Psoas muscle (tissue), 7 donors: ENCODE measurements at regions not wholly inside any gene's neighbourhood (a gene's known extent, or its start where the extent isn't known, plus 50 kb on each side); places are given as distances from the start of the nearest gene placed in this dataset.
"Not testable (repeated sequence)": the region's sequence is repeated elsewhere in the genome, so short reads cannot be mapped to it uniquely, and the experiment has no call there.

ENCODE experiments used
- ATAC-seq, 4 donors: fragments of 200-7000 bp; cut with Tn5 transposase; one replicate each; pipeline ENCODE4 v1.9.1; 2020; ENCODE audit warnings: moderate library complexity in 3 of 4, mild to moderate bottlenecking in 2 of 4
- DNase-seq, 2 donors: peaks; one replicate each; pipeline ENCODE4 v3.0.0-alpha.2; 2020
- H3K27ac ChIP-seq: fragments of 200-600 bp; one replicate; pipeline ENCODE4 v1.8.0; 2022
- H3K27me3 ChIP-seq, 3 donors: fragments of 200-600 bp in 1 of 3; one replicate each; pipeline versions ENCODE4 v1.6.1 to v1.8.0; 2013 to 2022; ENCODE audit warnings: low read length in 2 of 3, mild to moderate bottlenecking in 2 of 3, moderate library complexity in 1 of 3; ENCODE audit not compliant: insufficient read depth in 3 of 3
- H3K36me3 ChIP-seq, 2 donors: fragments of 200-600 bp in 1 of 2; one replicate each; pipeline versions ENCODE4 v1.6.1 to v1.8.0; 2013 to 2022; ENCODE audit warnings: low read depth in 1 of 2, mild to moderate bottlenecking in 1 of 2, moderate library complexity in 1 of 2; ENCODE audit not compliant: insufficient read depth in 1 of 2
- H3K4me1 ChIP-seq: fragments of 200-600 bp; one replicate; pipeline ENCODE4 v1.8.0; 2022
- H3K4me3 ChIP-seq: fragments of 200-600 bp; one replicate; pipeline ENCODE4 v1.8.0; 2022; ENCODE audit warnings: mild to moderate bottlenecking
- H3K9me3 ChIP-seq: fragments of 200-600 bp; one replicate; pipeline ENCODE4 v1.8.0; 2022
- WGBS, 3 donors: extraction: QIAGEN DNeasy Blood & Tissue Kit; methylation state at CpG; one replicate each; pipeline versions ENCODE4 v1.1.6 to v1.1.7; 2013; 5-methylcytosine and 5-hydroxymethylcytosine counted together
- intact Hi-C, 2 donors: fragments of 100-400 bp; cut with DNase I; formaldehyde crosslinking; loops; one replicate each; pipeline versions ENCODE4 v1.11.0 to v1.14.2; 2022
- donor health status: healthy with polysubstance abuse.
- donor health status: DM: no; HTN: no; CAD: no; lungs with moderate emphysema.
- donor health status: Bipolar disorder and iron deficiency.
- donor health status: healthy.
- donor health status: DM: yes; HTN: yes; CAD: no.
- donor health status: DM: no; HTN: no; CAD: no.
- donor health status: DM: yes; HTN: yes; CAD: no.

- H3K4me3 ChIP-seq, H3K36me3 ChIP-seq, ATAC-seq, intact Hi-C loops, H3K27ac ChIP-seq, H3K27me3 ChIP-seq, H3K9me3 ChIP-seq, H3K4me1 ChIP-seq: not testable (repeated sequence)
- DNase-seq: peak in 1 of 2 donors; percentile 64
- 40 to 50% (median 48%) methylated on average over 5 to 7 of the region's 10 CpGs for WGBS, 3 donors
These were observed 274.8 kb downstream of the BCL2L11 start for GRCh38 chr2:111395350-111396128.

DNA sequence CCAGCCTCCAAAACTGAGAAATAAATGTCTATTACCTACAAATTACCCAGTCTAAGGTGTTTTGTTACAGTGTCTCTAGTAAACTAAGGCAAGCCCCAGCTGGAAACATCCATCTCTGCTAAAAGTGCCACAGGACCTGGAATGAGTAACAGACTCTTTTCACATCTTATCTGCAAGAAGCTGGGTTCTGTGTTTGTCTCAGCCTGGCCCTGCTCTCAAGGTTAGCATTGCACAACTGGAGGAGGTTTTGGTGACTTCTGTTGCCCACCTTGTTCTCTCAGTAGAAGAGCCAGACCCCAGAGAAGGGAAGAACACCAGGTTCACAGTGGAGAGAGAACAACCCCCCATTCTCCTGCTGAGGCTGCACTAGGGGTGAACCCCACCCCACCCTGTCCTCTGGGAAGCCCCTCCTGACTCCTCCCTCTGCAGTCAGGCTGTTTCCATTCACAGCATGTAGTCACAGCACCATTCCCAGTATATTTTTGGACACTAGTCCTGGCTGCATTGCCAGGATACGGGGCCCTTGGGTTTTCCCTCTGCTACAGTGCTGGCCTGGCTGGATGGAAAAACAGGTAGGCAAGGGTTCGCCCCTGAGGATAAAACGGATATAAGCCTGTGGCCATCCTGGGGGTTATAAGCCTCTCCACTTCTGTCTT, 280.0 kb downstream of the BCL2L11 start:
- DNase-seq, H3K27ac ChIP-seq, H3K36me3 ChIP-seq, intact Hi-C loops, H3K9me3 ChIP-seq, H3K4me1 ChIP-seq, H3K4me3 ChIP-seq, H3K27me3 ChIP-seq: not testable (repeated sequence)
- peak in 2 of 4 donors; percentile 40 to 50 for ATAC-seq
- 42 to 52% (median 43%) methylated on average over 3 of the region's 3 CpGs for WGBS, 3 donors

GRCh38 chr2:111401270-111402140, 280.8 kb downstream of the BCL2L11 start:
- 93 to 97% (median 96%) methylated on average over 3 of the region's 8 CpGs for WGBS, 3 donors
- peak in 3 of 4 donors; percentile 37 to 51 (median 40) for ATAC-seq

GRCh38 chr2:111402450-111402849, 281.7 kb downstream of the BCL2L11 start:
- H3K4me3 ChIP-seq, ATAC-seq, H3K36me3 ChIP-seq, H3K27me3 ChIP-seq, H3K27ac ChIP-seq, H3K4me1 ChIP-seq, H3K9me3 ChIP-seq, intact Hi-C loops, DNase-seq: not testable (repeated sequence)

More at GRCh38 chr2:111401270-111402140, 280.8 kb downstream of the BCL2L11 start:
- H3K36me3 ChIP-seq, intact Hi-C loops, DNase-seq, H3K27me3 ChIP-seq, H3K9me3 ChIP-seq, H3K4me1 ChIP-seq, H3K4me3 ChIP-seq, H3K27ac ChIP-seq: not testable (repeated sequence)

DNA sequence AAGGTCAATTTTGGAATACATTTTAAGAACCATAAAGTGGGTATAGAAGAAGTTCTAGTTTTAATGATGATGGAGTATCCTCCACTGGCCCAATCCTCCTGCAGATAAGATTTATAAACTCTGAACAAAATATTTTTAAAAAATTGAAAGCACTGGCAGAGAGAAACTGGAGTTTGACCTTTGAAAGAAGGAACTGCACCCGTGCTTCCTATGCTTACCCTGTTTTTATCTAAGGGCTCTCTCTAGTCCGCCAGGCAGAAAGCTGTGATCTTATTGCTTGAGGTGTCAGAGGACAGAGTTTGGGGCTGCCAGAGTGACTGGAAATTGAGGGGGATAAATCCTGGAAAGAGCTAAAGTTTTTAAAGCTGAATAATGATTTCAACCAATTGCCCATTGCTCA, 282.6 kb downstream of the BCL2L11 start:
- intact Hi-C loops, H3K9me3 ChIP-seq, DNase-seq, ATAC-seq, H3K36me3 ChIP-seq, H3K27me3 ChIP-seq, H3K27ac ChIP-seq, H3K4me3 ChIP-seq, H3K4me1 ChIP-seq: not testable (repeated sequence)
- WGBS, 3 donors: 79 to 87% (median 80%) methylated on average over 2 of the region's 2 CpGs

- H3K27ac ChIP-seq, ATAC-seq, H3K4me3 ChIP-seq, H3K4me1 ChIP-seq, DNase-seq, H3K9me3 ChIP-seq, H3K36me3 ChIP-seq, intact Hi-C loops, H3K27me3 ChIP-seq: not testable (repeated sequence)
- WGBS, 3 donors: no CpG with 5 or more reads among the region's 1 CpG
These were observed 285.9 kb downstream of the BCL2L11 start for GRCh38 chr2:111406616-111407015.

DNA sequence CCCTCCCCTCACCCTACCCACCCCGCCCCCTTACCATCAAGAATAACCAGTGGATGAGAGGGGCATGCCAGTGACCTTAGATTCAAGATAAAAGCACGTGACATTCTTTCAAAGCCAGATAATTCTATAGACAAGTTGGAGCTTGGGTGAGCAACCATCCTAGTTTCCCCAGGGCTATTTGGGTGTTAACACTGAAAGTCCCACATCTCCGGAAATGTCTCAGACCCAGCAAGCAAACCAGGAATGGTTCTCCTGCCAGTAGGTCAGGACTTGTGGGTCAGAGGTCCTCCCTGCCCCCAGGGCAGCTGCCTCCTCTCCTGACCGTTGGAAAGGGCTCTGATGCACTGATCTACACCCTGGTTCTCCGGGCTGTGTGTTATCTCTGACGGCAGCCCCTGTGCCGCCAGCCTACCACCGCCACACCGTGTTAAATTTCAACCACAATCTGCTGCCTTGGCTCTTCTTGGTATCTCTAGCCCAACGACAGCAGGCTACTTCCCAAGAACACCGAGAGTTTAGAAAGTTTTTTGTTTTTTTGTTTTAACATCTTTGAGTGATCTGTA, 287.0 kb downstream of the BCL2L11 start:
- H3K36me3 ChIP-seq, H3K4me3 ChIP-seq, intact Hi-C loops, H3K9me3 ChIP-seq, H3K27me3 ChIP-seq, H3K4me1 ChIP-seq, DNase-seq, ATAC-seq, H3K27ac ChIP-seq: not testable (repeated sequence)
- 44 to 73% methylated on average over 1 of the region's 11 CpGs; no CpG with 5 or more reads in 1 of the 3 donors for WGBS, 3 donors

DNA sequence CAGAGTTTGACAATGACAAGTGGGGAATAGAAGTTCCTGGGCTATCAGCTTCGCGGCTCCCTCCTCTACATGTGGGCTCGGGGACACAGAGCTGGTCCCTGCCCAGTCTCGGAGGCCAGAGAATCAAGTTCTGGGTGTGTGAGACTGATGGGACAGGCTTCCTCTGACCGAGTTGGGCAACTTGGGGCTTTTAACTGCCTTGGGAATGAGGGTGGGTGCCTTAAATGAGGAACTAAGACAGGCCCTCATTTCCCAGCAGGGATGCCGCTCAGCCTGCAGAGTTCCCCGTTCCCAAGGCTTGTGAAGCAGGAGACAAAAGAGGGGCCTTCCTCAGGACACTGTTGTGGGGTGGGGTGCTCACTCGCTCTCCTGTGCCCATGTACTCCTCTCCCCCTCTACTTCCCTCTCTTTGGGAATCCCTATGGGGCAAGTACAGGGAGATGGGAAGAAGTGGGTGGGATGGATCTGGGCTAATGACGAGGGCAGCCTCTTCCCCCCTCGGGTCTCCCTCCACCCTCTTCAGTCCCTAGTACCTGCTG, 290.2 kb downstream of the BCL2L11 start:
- H3K4me3 ChIP-seq, ATAC-seq, H3K36me3 ChIP-seq, H3K4me1 ChIP-seq, DNase-seq, H3K27ac ChIP-seq, H3K9me3 ChIP-seq, H3K27me3 ChIP-seq, intact Hi-C loops: not testable (repeated sequence)
- WGBS, 3 donors: 91 to 100% (median 98%) methylated on average over 1 to 4 of the region's 10 CpGs

GRCh38 chr2:111411867-111412681, 291.4 kb downstream of the BCL2L11 start:
- DNase-seq, H3K9me3 ChIP-seq, H3K4me3 ChIP-seq, H3K27me3 ChIP-seq, intact Hi-C loops, H3K27ac ChIP-seq, H3K36me3 ChIP-seq, ATAC-seq, H3K4me1 ChIP-seq: not testable (repeated sequence)
- WGBS, 3 donors: 89 to 94% (median 91%) methylated on average over 9 to 12 of the region's 18 CpGs
